ENCODE measurements at regions not wholly inside any gene's neighbourhood (a gene's known extent, or its start where the extent isn't known, plus 50 kb on each side); places are given as distances from the start of the nearest gene placed in this dataset.

DNA sequence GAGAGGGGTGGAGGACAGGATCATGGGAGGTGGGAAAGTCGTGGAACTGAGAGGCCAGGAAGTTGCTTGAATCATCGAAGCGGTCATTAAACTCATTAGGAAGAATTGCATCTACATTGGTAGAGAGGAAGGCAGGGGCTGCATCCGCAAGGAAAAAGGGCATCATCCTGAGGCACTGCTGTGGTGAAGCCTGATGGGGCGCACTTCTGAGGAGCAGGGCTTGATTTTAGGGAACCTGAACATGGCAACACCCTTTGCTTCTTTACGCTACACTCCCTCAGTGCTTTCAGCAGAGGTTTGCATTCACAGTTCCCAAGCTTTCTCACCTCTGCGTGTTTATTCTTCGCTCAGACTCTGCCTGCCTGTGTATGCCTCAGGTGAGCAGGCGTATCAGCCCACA lies 352.0 kb upstream of the RAB6C start:
- H3K9me3 ChIP-seq (ENCODE audit: low read depth, low read length, poor library complexity, severe bottlenecking), result no peaks in the 10 kb centered on the region
- no peak overlapping the region for H3K4me3 ChIP-seq (ENCODE audit: low read depth, low read length, poor library complexity, severe bottlenecking)
- no peaks in the 10 kb centered on the region for H3K36me3 ChIP-seq (ENCODE audit: insufficient read depth, low read length, poor library complexity, severe bottlenecking)
- no peak for TF ChIP-seq EZH2 (IDR thresholded peaks at IDR 0.05; ENCODE audit: borderline replicate concordance, low read depth, low read length, poor library complexity, severe bottlenecking)
- TF ChIP-seq, protein P1, sequence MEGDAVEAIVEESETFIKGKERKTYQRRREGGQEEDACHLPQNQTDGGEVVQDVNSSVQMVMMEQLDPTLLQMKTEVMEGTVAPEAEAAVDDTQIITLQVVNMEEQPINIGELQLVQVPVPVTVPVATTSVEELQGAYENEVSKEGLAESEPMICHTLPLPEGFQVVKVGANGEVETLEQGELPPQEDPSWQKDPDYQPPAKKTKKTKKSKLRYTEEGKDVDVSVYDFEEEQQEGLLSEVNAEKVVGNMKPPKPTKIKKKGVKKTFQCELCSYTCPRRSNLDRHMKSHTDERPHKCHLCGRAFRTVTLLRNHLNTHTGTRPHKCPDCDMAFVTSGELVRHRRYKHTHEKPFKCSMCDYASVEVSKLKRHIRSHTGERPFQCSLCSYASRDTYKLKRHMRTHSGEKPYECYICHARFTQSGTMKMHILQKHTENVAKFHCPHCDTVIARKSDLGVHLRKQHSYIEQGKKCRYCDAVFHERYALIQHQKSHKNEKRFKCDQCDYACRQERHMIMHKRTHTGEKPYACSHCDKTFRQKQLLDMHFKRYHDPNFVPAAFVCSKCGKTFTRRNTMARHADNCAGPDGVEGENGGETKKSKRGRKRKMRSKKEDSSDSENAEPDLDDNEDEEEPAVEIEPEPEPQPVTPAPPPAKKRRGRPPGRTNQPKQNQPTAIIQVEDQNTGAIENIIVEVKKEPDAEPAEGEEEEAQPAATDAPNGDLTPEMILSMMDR (conservative IDR thresholded peaks at IDR 0.05; ENCODE audit: low read depth, low read length), result no peak
- ChIA-PET CTCF (no interaction called here), POLR2A (ENCODE audit: low non-redundant PET) (no interaction called here)
- no peak overlapping the region for H3K27ac ChIP-seq (ENCODE audit: low read depth, low read length, poor library complexity, severe bottlenecking)
- BruUV-seq (replicated peaks), result no TSS peak
- no peaks in the 10 kb centered on the region for H3K4me1 ChIP-seq (ENCODE audit: insufficient read depth, low read length, poor library complexity, severe bottlenecking)
- intact Hi-C loops (cut with micrococcal nuclease; ENCODE audit: unreplicated experiment), result no loop called here
- no peaks in the 10 kb centered on the region for H3K27me3 ChIP-seq (replicated peaks; ENCODE audit: insufficient read depth, low read depth, low read length, poor library complexity)
- DNase-seq (ENCODE audit: low spot score), result no peak

DNA sequence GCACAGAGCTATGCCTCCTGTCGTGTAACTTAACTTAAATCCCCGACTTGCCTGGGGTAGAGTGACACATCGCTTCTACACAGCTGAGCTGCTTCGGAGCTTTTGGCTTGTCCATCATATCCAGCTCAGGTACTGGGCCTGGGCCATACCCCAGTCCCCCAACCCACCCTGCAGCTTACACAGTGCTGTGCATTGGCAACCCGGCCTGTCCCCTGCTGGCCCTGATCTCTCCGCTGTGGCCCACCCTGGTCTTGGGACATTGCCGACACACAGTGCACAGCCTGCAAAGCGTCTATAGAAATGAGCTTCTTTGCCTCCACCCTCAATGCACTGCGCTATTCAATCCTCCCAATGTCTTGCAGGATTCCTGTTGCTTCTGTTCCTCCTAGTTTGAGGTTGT lies 342.8 kb upstream of the RAB6C start:
- ChIA-PET CTCF (no interaction called here), POLR2A (ENCODE audit: low non-redundant PET) (no interaction called here)
- no peak overlapping the region for H3K27ac ChIP-seq (ENCODE audit: low read depth, low read length, poor library complexity, severe bottlenecking)
- TF ChIP-seq, protein P1 (conservative IDR thresholded peaks at IDR 0.05; ENCODE audit: low read depth, low read length), result no peak
- TF ChIP-seq EZH2 (IDR thresholded peaks at IDR 0.05; ENCODE audit: borderline replicate concordance, low read depth, low read length, poor library complexity, severe bottlenecking), result no peak
- H3K27me3 ChIP-seq (replicated peaks; ENCODE audit: insufficient read depth, low read depth, low read length, poor library complexity), result no peaks in the 10 kb centered on the region
- no peak overlapping the region for H3K4me3 ChIP-seq (ENCODE audit: low read depth, low read length, poor library complexity, severe bottlenecking)
- no peaks in the 10 kb centered on the region for H3K4me1 ChIP-seq (ENCODE audit: insufficient read depth, low read length, poor library complexity, severe bottlenecking)
- intact Hi-C loops (cut with micrococcal nuclease; ENCODE audit: unreplicated experiment), result no loop called here
- no peaks in the 10 kb centered on the region for H3K36me3 ChIP-seq (ENCODE audit: insufficient read depth, low read length, poor library complexity, severe bottlenecking)
- DNase-seq (ENCODE audit: low spot score), result no peak
- no TSS peak for BruUV-seq (replicated peaks)
- no peaks in the 10 kb centered on the region for H3K9me3 ChIP-seq (ENCODE audit: low read depth, low read length, poor library complexity, severe bottlenecking)

DNA sequence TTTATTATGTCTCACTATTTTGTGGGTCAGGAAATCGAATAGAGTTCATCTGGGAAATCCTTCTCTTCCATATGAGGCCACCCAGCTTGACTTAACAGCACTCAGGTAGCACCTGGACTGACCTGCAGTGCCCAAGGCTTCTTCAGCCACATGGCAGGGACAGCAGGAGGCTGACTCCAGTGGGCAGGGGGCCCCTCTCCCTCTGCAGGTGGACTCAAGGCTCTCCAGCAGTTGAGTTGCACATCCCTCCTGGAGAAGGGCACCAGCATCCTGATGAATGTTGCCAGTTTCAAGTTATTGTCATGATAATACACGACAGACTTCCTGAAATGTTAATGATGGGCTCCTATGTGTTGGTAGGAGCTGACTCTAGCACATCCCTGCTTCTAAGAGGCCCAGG lies 338.1 kb upstream of the RAB6C start:
- Histone ChIP-seq H3K36me3 (ENCODE audit: insufficient read depth, low read length, poor library complexity, severe bottlenecking) (no peaks in the 10 kb centered on the region), H3K27ac (ENCODE audit: low read depth, low read length, poor library complexity, severe bottlenecking) (no peak overlapping the region), H3K27me3 (replicated peaks; ENCODE audit: insufficient read depth, low read depth, low read length, poor library complexity) (peaks cover 7% of the 10 kb centered on the region), H3K4me1 (ENCODE audit: insufficient read depth, low read length, poor library complexity, severe bottlenecking) (no peaks in the 10 kb centered on the region), H3K4me3 (ENCODE audit: low read depth, low read length, poor library complexity, severe bottlenecking) (no peak overlapping the region), H3K9me3 (ENCODE audit: low read depth, low read length, poor library complexity, severe bottlenecking) (no peaks in the 10 kb centered on the region)
- intact Hi-C loops (cut with micrococcal nuclease; ENCODE audit: unreplicated experiment), result no loop called here
- ChIA-PET CTCF (no interaction called here), POLR2A (ENCODE audit: low non-redundant PET) (no interaction called here)
- DNase-seq (ENCODE audit: low spot score), result no peak
- no TSS peak for BruUV-seq (replicated peaks)
- TF ChIP-seq EZH2 (IDR thresholded peaks at IDR 0.05; ENCODE audit: borderline replicate concordance, low read depth, low read length, poor library complexity, severe bottlenecking), result no peak
- TF ChIP-seq, protein P1 (conservative IDR thresholded peaks at IDR 0.05; ENCODE audit: low read depth, low read length), result no peak

Data from A673 (cell line).